OCI-LY3 (cell line): ENCODE measurements at regions not wholly inside any gene's neighbourhood (a gene's known extent, or its start where the extent isn't known, plus 50 kb on each side); places are given as distances from the start of the nearest gene placed in this dataset.

ENCODE experiments used
- CTCF ChIP-seq: fragments of 200-600, 300-600 bp; sonication (generic); IDR thresholded peaks from 2 replicates; pipeline ENCODE4 v1.5.1; 2014; ENCODE audit warnings: antibody characterized with exemption, low read length, low read depth
- EZH2phosphoT487 ChIP-seq: fragments of 200-600 bp; shearing (Covaris generic); IDR thresholded peaks from 2 replicates; pipeline ENCODE4 v1.6.1; 2018; ENCODE audit warnings: antibody characterized with exemption, mixed run types, low read depth

GRCh38 chr2:104407641-104408040 lies 446.3 kb upstream of the POU3F3 start:
- no peak for TF ChIP-seq CTCF
- no peak for TF ChIP-seq EZH2phosphoT487
